ENCODE measurements at regions not wholly inside any gene's neighbourhood (a gene's known extent, or its start where the extent isn't known, plus 50 kb on each side); places are given as distances from the start of the nearest gene placed in this dataset.
"Not testable (repeated sequence)": the region's sequence is repeated elsewhere in the genome, so short reads cannot be mapped to it uniquely, and the experiment has no call there.

- H3K36me3 Mint-ChIP-seq (ENCODE audit: low read depth), result no peaks in the 10 kb centered on the region
- DNase-seq (ENCODE audit: low read depth, low spot score), result no peak
- peak overlapping the region; percentile 48 for H3K4me3 Mint-ChIP-seq
These were observed 62.4 kb downstream of the CRYBB2 start for GRCh38 chr22:25281675-25282345.

GRCh38 chr22:25282346-25282670 lies 62.9 kb downstream of the CRYBB2 start:
- H3K4me3 Mint-ChIP-seq, result peak overlapping the region; percentile 48
- H3K4me1 Mint-ChIP-seq, result peaks cover 28% of the 10 kb centered on the region
- no peak for DNase-seq (ENCODE audit: low read depth, low spot score)
- no peak overlapping the region for H3K27ac Mint-ChIP-seq (ENCODE audit: unreplicated experiment)
- no peak for TF ChIP-seq CTCF (conservative IDR thresholded peaks at IDR 0.05)
- peaks cover 75% of the 10 kb centered on the region for H3K27me3 Mint-ChIP-seq (ENCODE audit: low read depth)
- no peaks in the 10 kb centered on the region for H3K36me3 Mint-ChIP-seq (ENCODE audit: low read depth)
- no peaks in the 10 kb centered on the region for H3K9me3 Mint-ChIP-seq

More at GRCh38 chr22:25281675-25282345, 62.4 kb downstream of the CRYBB2 start:
- Mint-ChIP-seq H3K27me3 (ENCODE audit: low read depth) (peaks cover 72% of the 10 kb centered on the region), H3K4me1 (peaks cover 28% of the 10 kb centered on the region), H3K9me3 (no peaks in the 10 kb centered on the region), H3K27ac (ENCODE audit: unreplicated experiment) (no peak overlapping the region)
- no peak for TF ChIP-seq CTCF (conservative IDR thresholded peaks at IDR 0.05)

- H3K36me3 Mint-ChIP-seq (ENCODE audit: low read depth), result no peaks in the 10 kb centered on the region
- peaks cover 78% of the 10 kb centered on the region for H3K27me3 Mint-ChIP-seq (ENCODE audit: low read depth)
- peak overlapping the region; percentile 77 for H3K4me3 Mint-ChIP-seq
- no peak overlapping the region for H3K27ac Mint-ChIP-seq (ENCODE audit: unreplicated experiment)
- TF ChIP-seq CTCF (conservative IDR thresholded peaks at IDR 0.05), result peak; percentile 16
- DNase-seq (ENCODE audit: low read depth, low spot score), result peak; percentile 18
- H3K9me3 Mint-ChIP-seq, result no peaks in the 10 kb centered on the region
- peaks cover 28% of the 10 kb centered on the region for H3K4me1 Mint-ChIP-seq
These were observed 63.5 kb downstream of the CRYBB2 start for GRCh38 chr22:25282671-25283561.

- H3K36me3 Mint-ChIP-seq (ENCODE audit: low read depth); H3K4me1 Mint-ChIP-seq; H3K4me3 Mint-ChIP-seq; H3K27ac Mint-ChIP-seq (ENCODE audit: unreplicated experiment); H3K9me3 Mint-ChIP-seq; DNase-seq (ENCODE audit: low read depth, low spot score): not testable (repeated sequence)
- H3K27me3 Mint-ChIP-seq (ENCODE audit: low read depth), result peaks cover 46% of the 10 kb centered on the region
These were observed 69.0 kb downstream of the CRYBB2 start for GRCh38 chr22:25288481-25288880.

- peaks cover 30% of the 10 kb centered on the region for H3K27me3 Mint-ChIP-seq (ENCODE audit: low read depth)
- H3K4me1 Mint-ChIP-seq; H3K4me3 Mint-ChIP-seq; H3K27ac Mint-ChIP-seq (ENCODE audit: unreplicated experiment); H3K9me3 Mint-ChIP-seq; H3K36me3 Mint-ChIP-seq (ENCODE audit: low read depth); DNase-seq (ENCODE audit: low read depth, low spot score): not testable (repeated sequence)
These were observed 82.5 kb downstream of the CRYBB2 start for GRCh38 chr22:25301912-25302311.

- DNase-seq (ENCODE audit: low read depth, low spot score); H3K4me3 Mint-ChIP-seq; H3K4me1 Mint-ChIP-seq; H3K27ac Mint-ChIP-seq (ENCODE audit: unreplicated experiment); H3K36me3 Mint-ChIP-seq (ENCODE audit: low read depth); H3K9me3 Mint-ChIP-seq; H3K27me3 Mint-ChIP-seq (ENCODE audit: low read depth): not testable (repeated sequence)
These were observed 90.1 kb downstream of the CRYBB2 start for GRCh38 chr22:25309586-25309985.

- DNase-seq (ENCODE audit: low read depth, low spot score); H3K27me3 Mint-ChIP-seq (ENCODE audit: low read depth); H3K36me3 Mint-ChIP-seq (ENCODE audit: low read depth); H3K9me3 Mint-ChIP-seq; H3K4me1 Mint-ChIP-seq; H3K4me3 Mint-ChIP-seq: not testable (repeated sequence)
- H3K27ac Mint-ChIP-seq (ENCODE audit: unreplicated experiment), result peak overlapping the region; percentile 67
These were observed 92.5 kb downstream of the CRYBB2 start for GRCh38 chr22:25311924-25312323.

All from neural crest cell (in vitro differentiated cells).